NCI-H1048 (cell line): ENCODE measurements at regions not wholly inside any gene's neighbourhood (a gene's known extent, or its start where the extent isn't known, plus 50 kb on each side); places are given as distances from the start of the nearest gene placed in this dataset.

ENCODE experiments used
- DNase-seq: peaks from one replicate; lab custom pipeline; 2025; lab: John Stamatoyannopoulos, UW

DNA sequence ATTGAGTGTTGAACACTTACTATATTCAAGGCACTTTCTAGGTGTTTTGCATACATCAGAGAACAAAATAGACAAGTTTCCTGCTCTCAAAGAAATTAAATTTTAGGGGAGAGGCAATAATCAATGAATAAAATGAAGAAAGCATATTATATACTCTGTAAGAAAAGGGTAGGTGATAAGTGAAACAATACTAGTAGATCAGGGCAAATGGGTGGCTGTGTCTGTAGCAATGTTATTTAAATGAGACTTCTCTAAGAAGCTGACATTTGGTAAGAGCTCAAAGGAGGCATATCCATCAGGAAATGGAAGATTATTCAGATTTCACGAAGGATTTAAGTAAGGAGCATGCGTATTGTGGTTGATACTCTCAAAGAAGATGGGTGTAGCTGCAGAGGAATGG is 1291.6 kb downstream of the NSUN3 start:
- no peak for DNase-seq

DNA sequence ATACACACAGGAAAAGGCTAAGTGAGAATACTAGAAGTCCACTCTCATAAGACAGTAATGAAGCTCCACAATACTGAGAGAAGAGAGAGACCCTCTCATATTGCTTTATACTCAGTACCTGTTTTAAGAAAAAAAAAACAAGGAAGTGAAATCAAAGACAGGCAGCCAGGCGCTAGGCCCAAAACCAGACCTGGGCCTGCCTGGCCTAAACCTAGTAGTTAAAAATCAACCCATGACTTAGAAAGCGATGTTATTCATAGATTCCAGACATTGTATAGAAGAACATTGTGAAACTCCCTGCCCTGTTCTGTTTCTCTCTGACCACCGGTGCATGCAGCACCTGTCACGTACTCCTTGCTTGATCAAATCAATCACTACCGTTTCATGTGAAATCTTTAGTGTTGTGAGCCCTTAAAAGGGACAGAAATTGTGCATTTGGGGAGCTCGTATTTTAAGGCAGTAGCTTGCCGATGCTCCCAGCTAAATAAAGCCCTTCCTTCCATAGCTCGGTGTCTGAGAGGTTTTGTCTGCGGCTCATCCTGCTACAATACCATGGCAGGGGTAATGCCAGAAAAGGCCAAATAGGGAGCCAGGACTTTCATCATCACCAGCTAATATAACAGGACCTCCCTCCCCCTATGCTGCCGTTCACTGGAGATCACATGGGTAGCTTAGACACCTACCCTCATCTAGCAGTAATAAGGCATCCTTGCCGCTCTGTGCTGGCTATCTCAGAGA is 1294.1 kb downstream of the NSUN3 start:
- no peak for DNase-seq

DNA sequence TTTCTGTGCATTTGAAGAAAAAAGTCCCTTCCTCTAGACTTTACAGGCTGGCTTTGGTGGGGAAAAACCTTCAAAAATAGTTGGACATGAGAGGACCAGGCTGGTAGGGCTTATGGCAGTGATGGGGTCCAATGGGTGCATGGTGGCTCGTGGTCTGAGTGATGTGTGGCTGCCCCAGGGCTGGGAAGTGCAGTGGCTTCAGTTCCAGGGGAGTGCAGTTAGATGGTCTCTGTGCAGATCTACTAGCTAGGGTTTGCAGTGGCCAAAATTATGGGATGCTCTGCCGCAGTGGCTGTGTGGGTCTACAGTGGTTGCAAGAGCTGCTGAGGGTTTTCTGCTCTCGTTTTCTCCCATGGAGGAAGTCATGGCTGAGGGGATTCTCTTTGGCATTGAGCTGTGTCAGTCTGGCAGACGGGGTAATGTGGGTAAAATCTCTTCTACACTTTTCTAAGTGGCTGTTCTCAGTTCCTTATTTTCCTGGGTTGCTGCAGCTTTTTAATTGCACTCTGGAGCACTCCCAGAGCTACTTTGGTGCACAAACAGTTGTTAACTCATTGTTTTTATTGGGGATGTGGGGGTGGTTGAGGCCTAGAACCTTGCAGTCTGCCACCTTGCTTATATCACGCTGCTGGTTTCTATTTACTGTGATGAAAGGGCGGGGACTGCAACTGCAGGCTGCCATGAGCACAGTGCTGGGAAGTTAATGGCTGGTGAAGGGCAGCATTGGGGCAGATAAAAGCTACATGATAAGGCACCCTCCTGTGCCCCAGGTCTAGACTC is 1324.6 kb downstream of the NSUN3 start:
- no peak for DNase-seq

DNA sequence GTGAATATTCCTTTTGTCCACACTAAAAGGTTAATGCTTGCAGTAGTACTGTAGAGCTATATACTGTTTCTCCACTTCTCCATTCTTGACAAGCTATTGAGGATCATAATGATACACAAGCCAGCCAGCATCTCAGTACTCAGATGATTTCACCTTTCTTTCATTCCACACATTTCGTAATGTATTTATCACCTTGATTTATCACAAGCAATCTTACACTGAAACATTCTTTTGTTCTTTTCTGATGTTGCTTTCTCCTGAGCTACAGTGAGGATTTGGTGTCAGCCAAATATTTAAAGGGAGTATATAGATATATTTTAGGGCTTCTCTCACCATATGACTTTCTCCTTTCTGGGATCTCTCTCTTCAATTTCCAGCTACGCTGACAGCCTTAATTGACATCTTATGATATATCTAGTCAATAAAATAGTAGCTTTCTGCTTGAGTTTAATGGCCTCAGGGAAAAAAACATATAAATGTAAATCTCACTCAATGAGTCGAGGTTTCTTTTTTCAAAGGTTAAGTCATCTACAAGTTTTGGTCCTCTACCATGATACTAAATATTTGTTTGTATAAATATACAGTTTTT is 1327.0 kb downstream of the NSUN3 start:
- DNase-seq, result no peak

DNA sequence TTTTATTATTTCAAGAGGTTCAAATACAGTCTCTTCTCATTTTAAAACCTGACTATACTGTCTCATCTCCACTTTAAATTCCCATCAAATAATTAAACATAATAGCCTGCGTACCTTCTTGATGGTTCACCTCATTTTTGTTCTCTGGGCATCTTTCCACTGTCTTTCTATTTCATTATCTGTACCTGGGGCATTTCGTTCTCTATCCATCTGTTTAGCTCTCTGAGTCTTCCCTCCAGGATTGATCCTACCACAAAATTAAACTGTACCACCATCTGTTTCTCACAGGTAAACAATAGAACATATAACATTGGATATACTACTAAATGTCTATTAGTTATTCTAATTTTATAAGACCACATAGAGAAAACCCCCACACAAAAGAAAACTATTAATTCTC is 1331.4 kb downstream of the NSUN3 start:
- DNase-seq, result no peak

DNA sequence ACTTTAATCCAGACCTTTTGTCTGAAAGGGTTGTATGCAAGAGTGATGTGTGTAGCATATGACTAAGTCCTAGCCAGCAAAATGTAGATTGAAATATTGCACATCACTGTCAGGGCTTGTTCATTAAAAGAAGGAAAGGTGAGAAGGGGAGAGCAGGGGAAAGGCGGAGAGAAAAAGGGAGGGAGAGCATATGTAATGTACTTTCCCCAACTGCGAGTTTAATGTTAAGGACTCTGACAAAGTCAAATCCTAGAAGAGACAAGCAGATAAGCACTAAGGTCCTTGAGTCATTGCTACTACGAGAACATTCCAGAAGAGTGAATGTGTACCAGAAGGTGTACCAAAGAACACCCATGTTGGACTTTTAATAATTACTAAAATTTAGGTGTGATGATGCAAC is 1336.7 kb downstream of the NSUN3 start:
- no peak for DNase-seq

DNA sequence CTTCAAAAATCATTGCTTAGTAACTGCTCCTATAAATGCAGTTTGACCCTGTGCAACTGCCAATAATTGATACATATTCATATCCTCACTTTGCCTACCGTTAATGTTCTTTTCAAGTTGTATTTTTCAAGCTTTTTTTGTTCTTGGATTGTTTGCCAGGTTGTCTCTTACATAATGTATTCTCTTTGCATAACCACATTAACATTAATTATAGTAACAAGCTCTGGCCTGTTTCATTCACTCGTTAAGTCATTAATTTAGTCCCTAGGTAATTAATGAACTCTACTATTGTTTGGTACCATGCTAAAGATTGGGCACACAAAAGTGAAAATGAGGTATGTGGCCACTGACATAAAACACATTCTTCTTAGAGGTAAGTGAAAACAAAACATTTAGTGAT is 1338.8 kb downstream of the NSUN3 start:
- DNase-seq, result no peak

DNA sequence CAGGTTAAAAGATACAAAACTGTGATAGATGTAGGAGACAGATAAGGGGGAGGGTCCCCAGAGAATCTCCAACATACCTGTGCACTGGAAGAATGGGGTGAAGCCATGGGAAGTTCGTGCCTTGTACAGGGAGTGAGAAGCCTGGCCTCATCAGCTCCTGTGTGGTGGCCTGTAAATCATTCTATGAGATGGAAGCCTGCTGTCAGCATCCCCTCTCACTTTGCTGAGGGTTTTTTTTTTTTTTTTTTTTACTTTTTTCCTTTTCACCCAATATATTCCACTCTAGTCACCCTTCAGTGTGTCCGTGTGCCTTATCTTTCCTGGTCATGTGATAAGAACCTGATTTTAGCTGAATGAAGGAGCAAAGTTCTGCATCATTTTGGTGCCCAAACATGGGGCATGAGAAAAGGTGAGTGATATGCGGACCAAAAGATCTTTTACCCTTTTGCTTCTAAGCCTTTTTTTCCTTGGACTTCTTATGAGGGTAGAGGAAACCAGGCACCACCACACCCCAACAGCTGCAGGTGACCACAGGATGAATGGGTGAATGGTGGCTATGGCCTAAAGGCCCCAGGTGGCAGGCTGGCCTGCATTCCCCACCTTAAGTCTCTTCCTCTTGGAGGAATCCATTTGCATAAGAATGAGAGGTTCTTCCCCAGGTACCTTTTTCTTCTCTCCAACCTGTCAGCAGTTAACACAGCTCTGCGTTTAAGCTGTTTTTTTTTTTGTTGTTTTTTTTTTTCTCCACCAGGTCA is 1345.0 kb downstream of the NSUN3 start:
- no peak for DNase-seq

DNA sequence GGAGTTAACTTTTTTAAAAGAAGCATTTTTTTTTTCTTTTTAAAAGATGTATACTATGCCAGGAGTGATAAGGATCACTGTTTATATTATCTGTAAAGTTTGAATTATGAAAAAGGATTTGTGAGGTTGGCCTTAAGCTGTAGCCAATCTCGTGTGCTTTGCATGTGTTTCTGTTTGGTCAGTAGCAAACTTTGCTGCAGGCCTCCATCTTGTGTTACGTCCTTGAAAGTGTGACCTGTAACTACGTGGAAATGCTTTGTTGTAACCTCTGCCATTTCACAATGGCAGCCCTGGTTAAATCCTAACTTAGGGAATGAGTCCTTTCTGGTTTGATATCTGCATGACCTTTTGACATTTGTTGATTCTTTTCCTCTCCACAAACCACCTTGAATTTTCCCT is 1345.6 kb downstream of the NSUN3 start:
- DNase-seq, result no peak

DNA sequence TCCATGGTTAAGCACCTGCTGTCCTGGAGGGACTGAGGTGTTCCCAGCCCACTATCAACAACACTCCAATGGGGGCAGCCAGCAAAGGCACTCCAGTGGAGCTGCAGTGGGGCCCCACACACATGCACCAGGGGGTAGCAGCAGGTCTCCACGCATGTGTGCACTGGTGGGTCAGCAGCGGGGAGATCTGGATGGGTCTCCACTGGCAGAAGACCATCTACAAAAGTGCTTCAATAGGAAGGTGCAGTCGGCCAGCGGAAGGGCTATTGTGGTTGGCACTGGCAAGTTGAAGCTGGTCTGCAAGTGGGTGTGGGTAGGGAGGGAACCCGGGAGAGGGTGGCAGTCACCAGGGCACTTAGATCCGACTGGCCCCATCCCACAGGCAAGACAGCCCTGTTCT is 1355.4 kb downstream of the NSUN3 start:
- no peak for DNase-seq

DNA sequence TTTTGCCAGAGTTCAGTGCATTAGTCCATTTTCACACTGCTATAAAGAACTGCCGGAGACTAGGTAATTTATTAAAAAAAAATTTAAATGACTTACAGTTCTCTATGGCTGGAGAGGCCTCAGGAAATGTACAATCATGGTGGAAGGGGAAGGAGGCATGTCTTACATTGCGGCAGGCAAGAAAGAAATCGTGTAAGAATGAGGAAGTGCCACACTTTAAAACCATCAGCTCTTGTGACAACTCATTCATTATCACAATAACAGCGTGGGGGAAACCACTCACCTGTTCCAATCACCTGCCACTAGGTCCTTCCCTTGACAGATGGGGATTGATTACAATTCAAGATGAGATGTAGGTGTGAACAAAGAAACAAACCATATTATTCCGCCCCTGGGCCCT is 1361.4 kb downstream of the NSUN3 start:
- DNase-seq, result no peak

DNA sequence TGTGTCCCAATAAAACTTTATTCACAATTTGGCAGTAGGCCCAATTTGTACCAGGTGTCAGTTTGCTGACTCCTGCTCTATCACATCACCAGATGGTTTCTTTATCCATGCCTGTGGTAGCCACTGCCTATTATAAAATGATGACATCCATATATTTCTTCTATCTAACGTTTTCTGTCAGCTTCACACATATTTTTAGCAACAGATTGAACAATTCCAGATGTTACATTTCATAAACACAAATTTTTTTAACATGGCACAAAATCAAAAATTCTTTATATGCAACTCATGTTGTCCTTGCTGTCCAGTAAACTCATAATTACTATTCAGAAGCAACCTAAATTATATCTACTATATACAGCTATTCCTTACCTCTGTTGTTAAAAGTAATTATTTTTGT is 1371.6 kb downstream of the NSUN3 start:
- DNase-seq, result no peak

DNA sequence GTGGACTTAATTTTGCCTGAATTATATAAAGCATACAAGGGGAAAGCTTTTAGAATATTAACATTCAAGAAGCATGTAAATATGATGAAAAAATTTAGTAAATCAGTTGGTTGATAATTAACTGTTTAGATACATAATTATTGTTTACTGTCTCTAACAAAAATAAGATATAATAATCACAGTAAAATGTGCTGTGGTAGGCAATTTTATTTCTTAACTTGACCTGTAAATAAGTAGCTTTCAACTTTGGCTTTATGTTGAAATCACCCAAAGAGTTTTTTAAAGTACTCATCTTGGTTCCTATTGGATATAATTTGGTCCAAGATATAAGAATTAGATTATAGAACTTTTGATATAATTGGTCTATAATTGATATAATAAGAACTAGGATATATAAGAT is 1374.5 kb downstream of the NSUN3 start:
- DNase-seq, result no peak

DNA sequence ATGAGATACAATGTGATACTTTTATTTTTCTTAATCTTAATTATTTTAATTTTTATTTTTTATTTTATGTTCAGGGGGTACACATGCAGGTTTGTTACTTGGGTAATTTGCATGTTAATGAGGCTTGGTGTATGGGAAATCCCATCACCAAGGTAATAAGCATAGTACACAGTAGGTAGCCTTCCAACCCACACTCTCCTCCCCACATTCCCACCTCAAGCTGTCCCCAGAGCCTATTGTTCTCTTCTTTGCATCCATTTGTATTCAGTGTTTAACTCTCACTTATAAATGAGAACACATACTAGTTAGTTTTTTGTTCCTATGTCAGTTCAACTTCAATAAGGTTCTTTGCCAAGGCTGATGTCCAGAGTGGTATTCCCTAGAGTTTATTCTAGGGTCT is 1375.4 kb downstream of the NSUN3 start:
- DNase-seq, result no peak

DNA sequence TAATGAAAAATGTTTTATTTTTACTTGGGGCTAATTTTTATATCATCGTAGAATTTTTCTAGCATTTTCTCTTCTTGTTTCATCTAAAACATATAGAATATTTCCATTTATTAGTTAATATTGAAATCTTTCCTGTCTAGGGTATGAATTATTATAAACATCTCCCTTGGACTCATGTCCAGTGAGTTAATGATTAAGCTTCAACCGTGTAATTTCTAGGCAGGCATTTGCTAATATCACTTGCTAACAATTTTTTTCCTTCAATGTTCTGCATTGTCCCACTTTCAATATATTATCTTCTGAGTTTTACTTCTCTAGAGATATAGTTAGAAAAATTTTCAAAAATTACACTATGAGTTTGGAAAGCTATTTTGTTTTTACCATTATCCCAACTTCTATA is 1371.6 kb upstream of the EPHA6 start:
- no peak for DNase-seq

DNA sequence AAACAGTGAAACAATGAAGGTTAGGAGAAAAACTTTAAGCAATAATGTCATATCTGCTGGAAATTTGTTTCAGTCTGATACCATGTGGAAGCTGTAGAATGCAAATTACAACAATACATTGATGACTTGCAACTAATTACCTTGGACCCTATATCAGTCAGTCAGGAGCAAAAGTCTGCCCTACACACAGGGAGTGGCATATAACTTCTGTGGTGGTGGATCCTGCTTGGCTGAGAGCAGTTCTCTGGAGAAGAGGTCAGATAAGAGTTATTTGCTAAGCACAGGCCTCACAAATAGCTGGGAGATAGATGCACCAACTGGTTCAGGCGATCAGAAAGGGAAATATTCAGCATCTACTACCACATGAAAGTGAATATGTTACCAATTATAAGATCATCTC is 1364.6 kb upstream of the EPHA6 start:
- no peak for DNase-seq

DNA sequence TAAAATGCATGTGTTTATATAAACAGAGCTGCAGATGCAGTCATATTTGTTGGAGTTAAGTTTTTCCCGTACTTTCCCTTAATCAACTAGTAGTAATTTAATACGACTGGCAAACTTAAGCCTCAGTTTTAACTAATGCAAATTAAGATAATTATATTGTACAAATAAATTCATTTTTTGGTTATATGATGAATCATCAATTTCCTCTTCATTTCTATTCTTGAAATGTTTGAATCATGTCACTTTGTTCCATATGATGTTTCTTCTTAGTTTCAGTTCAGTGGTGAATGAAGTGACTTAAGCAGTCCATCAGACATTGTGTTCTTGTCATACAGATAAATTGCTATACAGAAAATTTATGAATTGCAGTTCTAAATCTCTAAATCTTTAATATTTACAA is 1361.2 kb upstream of the EPHA6 start:
- DNase-seq, result no peak

DNA sequence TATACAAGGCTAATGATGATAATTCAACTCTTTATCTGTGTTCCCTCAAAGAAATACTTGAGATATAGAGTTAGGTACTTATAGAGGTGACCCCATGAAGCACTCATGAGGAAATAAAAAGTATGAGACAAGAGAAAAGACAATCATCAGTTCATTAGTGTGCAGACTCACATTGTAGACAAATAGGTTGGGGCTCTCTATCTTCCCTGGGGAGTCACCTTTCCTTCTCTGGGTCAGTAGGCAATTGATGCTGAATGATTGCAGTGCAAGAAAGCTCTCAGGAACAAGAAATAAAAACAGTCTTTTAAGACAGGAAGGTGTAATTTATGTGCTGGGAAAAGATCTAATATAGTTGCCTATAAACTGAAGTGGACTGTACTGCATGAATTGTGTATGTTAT is 1357.6 kb upstream of the EPHA6 start:
- DNase-seq, result no peak

DNA sequence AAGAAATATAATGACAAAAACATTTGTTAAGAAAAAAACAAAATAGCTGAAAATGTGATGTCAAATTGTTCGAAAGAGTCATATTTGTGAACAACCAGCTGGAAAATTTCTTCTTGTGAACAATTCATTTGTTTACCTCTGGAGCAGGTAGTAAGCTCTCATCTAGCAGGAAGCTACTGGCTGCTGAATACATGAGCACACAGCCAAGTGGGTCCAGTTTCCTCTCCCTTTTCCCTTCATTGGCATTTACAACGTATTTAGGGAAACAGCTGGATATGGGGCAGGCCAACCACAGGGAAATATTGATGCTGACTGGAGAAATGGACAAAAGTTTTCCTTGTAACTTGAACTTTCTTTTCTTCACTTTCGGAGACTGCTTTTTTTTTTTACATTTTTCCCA is 1354.7 kb upstream of the EPHA6 start:
- DNase-seq, result no peak

DNA sequence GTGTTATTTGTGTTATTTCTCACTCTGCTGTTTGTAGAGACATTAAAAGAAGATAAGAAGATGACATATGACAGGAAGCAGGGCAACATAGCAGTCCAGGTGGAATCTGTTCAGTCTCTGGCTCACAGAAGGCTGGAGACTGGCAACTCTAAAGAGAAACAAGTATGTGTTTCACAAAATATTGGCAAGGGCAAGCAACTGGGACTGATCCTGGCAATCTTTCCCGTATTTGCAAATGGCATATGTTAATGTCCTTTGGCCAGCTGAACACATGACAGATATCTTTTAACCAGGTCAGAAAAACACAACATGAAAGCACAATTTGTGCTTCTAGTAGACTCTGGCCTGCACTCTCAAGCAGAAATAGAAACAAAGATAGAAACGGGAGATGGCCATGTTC is 1354.1 kb upstream of the EPHA6 start:
- no peak for DNase-seq

DNA sequence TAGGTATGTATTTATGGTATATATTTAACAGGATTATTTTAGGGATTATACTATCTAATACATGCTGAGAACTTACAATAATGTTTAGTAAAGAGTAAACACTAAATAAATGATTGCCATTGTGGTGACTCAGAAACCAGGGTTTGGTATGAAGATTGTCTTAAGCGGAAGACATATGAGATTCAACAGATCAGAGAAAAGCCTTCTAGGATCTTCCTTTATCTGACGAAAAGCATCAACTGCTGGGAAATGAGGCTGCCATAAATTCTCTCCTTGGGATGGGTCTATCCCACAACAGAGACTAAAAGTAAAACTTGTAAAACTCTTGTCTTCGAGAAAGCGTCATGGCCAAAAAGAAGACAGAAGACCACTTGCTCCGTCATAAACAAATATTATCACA is 1352.2 kb upstream of the EPHA6 start:
- no peak for DNase-seq

DNA sequence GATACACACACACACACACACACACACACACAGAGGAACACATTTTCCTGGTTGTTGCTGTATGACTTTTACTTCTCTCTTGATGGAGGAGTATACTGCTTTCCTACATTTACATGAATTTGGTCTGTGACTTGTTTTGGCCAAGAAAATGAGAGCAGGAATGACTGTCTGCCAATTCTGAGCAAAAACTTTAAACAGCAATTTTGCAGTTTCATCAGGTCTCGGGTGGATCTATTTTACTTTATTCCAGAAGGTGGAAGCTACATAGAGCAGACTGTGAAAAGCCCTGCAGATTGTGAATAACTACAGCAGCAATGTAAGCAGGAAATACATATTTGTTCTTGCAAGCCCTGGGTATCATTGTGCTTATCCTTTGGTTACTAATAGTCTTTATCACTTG is 1350.0 kb upstream of the EPHA6 start:
- DNase-seq, result no peak

DNA sequence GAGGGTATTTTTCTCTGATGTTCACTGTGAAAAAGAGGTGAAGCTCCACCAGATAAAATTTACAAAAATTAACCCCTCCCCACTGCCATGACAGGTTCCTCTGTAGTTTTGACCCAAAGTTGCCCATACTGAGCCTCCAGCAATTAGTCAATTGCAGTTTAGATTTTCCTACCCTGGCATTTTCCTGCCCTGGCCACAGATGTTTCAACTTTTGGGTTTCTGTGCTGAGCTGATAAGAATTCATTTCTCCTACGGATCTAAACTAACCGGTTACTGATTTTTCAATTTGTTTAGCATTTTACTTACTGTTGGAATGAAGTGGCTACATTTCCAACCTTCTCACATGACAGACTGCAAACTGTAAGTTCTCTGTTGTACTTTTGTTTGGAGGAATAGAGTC is 1346.1 kb upstream of the EPHA6 start:
- DNase-seq, result no peak
